Panc1 (cell line): ENCODE measurements at regions not wholly inside any gene's neighbourhood (a gene's known extent, or its start where the extent isn't known, plus 50 kb on each side); places are given as distances from the start of the nearest gene placed in this dataset.

ENCODE experiments used
- POLR2AphosphoS5 ChIP-seq: IDR thresholded peaks from 2 replicates; pipeline ENCODE4 v1.6.1; 2012; ENCODE audit warnings: mild to moderate bottlenecking, low read depth, low read length, moderate library complexity
- SIN3A ChIP-seq: IDR thresholded peaks from 2 replicates; pipeline ENCODE4 v1.6.1; 2012; ENCODE audit warnings: low read depth, mild to moderate bottlenecking, low read length, moderate library complexity, borderline replicate concordance; ENCODE audit not compliant: insufficient read depth
- TCF7L2 ChIP-seq: IDR thresholded peaks from 2 replicates; pipeline ENCODE4 v1.6.1; 2011; ENCODE audit warnings: mild to moderate bottlenecking, low read depth, low read length, inconsistent platforms
- TF ChIP-seq, protein P1 (sequence below): fragments of 450-650 bp; IDR thresholded peaks from 2 replicates; pipeline ENCODE4 v1.5.1; 2017; ENCODE audit warnings: mild to moderate bottlenecking
- TF ChIP-seq, protein P2 (sequence below), 2 experiments: IDR thresholded peaks; 2 replicates each; pipeline ENCODE4 v1.6.1; 2011 to 2012; ENCODE audit warnings: low read depth in 2 of 2, control low read depth in 1 of 2, low read length in 1 of 2, mild to moderate bottlenecking in 1 of 2, moderate library complexity in 1 of 2; ENCODE audit not compliant: insufficient read depth in 1 of 2

DNA sequence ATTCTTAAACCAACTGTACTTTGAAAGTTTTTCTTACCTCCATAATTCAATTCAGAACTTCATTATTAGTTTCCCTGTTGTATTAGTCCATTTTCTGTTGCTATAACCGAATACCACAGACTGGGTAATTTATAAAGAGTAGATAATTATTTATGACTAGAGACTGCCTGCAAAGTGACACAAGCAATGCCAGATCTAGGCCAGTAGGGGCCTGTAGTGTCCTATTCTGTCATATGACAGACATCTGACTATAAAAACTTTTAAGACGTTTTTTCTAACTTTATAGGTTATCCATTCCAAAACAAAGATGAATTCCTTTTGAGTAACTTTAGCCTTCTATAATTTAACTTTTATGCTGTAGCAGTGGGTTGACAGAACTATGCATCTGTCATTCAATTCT lies 2783.8 kb downstream of the PCDH9 start:
- TF ChIP-seq, protein P1, sequence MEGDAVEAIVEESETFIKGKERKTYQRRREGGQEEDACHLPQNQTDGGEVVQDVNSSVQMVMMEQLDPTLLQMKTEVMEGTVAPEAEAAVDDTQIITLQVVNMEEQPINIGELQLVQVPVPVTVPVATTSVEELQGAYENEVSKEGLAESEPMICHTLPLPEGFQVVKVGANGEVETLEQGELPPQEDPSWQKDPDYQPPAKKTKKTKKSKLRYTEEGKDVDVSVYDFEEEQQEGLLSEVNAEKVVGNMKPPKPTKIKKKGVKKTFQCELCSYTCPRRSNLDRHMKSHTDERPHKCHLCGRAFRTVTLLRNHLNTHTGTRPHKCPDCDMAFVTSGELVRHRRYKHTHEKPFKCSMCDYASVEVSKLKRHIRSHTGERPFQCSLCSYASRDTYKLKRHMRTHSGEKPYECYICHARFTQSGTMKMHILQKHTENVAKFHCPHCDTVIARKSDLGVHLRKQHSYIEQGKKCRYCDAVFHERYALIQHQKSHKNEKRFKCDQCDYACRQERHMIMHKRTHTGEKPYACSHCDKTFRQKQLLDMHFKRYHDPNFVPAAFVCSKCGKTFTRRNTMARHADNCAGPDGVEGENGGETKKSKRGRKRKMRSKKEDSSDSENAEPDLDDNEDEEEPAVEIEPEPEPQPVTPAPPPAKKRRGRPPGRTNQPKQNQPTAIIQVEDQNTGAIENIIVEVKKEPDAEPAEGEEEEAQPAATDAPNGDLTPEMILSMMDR = peak; percentile 48; the same call in 1 of the 2 replicates
- TF ChIP-seq, protein P2, sequence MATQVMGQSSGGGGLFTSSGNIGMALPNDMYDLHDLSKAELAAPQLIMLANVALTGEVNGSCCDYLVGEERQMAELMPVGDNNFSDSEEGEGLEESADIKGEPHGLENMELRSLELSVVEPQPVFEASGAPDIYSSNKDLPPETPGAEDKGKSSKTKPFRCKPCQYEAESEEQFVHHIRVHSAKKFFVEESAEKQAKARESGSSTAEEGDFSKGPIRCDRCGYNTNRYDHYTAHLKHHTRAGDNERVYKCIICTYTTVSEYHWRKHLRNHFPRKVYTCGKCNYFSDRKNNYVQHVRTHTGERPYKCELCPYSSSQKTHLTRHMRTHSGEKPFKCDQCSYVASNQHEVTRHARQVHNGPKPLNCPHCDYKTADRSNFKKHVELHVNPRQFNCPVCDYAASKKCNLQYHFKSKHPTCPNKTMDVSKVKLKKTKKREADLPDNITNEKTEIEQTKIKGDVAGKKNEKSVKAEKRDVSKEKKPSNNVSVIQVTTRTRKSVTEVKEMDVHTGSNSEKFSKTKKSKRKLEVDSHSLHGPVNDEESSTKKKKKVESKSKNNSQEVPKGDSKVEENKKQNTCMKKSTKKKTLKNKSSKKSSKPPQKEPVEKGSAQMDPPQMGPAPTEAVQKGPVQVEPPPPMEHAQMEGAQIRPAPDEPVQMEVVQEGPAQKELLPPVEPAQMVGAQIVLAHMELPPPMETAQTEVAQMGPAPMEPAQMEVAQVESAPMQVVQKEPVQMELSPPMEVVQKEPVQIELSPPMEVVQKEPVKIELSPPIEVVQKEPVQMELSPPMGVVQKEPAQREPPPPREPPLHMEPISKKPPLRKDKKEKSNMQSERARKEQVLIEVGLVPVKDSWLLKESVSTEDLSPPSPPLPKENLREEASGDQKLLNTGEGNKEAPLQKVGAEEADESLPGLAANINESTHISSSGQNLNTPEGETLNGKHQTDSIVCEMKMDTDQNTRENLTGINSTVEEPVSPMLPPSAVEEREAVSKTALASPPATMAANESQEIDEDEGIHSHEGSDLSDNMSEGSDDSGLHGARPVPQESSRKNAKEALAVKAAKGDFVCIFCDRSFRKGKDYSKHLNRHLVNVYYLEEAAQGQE (IDR thresholded peaks at IDR 0.05; ENCODE audit: insufficient read depth in 1 of 2, low read depth in 2 of 2, low read length in 1 of 2) = no peak
- TF ChIP-seq POLR2AphosphoS5 = no peak
- TF ChIP-seq TCF7L2 = no peak
- no peak for TF ChIP-seq SIN3A
